SK-N-SH treated with all-trans-retinoic acid at 6 μM for 48 hours (cell line): ENCODE measurements at regions not wholly inside any gene's neighbourhood (a gene's known extent, or its start where the extent isn't known, plus 50 kb on each side); places are given as distances from the start of the nearest gene placed in this dataset.

Experiments
- OSR1 ChIP-seq: fragments of 250-450 bp; sonication (Bioruptor Pico); IDR thresholded peaks from 2 replicates; pipeline ENCODE4 v1.8.0; 2022; ENCODE audit warnings: moderate library complexity, mild to moderate bottlenecking, inconsistent platforms
- PATZ1 ChIP-seq: fragments of 250-450 bp; sonication (Bioruptor Pico); IDR thresholded peaks from 2 replicates; pipeline ENCODE4 v1.8.0; 2020; ENCODE audit warnings: mild to moderate bottlenecking, moderate library complexity, borderline replicate concordance
- RARB ChIP-seq: fragments of 250-450 bp; sonication (Bioruptor Pico); IDR thresholded peaks from 2 replicates; pipeline ENCODE4 v1.8.0; 2021; ENCODE audit warnings: mild to moderate bottlenecking, moderate library complexity

- no peak for TF ChIP-seq OSR1 (CRISPR knock-in tag)
- no peak for TF ChIP-seq RARB
- TF ChIP-seq PATZ1 (CRISPR knock-in tag) = no peak
Measured at GRCh38 chr3:35519936-35520335, 119.4 kb upstream of the ARPP21 start.
